ENCODE measurements at regions not wholly inside any gene's neighbourhood (a gene's known extent, or its start where the extent isn't known, plus 50 kb on each side); places are given as distances from the start of the nearest gene placed in this dataset.

DNA sequence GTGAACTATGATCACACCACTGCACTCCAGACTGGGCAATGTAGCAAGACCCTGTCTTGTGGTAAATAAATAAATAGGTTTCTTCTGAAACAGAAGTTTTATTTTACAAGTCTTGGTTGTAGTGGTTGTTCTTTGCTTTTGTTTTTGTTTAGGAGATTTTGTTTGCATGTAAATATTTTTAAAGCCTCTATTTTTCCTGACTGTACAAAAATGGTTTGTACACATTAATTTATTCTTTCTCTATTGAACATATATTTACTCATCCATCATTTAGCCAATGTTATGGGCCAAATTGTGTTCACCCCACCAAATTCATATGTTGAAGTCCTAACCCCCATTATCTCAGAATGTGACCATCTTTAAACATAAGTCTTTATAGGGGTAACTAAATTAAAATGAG is 580.1 kb downstream of the EPHA4 start:
- TF ChIP-seq, protein P1, sequence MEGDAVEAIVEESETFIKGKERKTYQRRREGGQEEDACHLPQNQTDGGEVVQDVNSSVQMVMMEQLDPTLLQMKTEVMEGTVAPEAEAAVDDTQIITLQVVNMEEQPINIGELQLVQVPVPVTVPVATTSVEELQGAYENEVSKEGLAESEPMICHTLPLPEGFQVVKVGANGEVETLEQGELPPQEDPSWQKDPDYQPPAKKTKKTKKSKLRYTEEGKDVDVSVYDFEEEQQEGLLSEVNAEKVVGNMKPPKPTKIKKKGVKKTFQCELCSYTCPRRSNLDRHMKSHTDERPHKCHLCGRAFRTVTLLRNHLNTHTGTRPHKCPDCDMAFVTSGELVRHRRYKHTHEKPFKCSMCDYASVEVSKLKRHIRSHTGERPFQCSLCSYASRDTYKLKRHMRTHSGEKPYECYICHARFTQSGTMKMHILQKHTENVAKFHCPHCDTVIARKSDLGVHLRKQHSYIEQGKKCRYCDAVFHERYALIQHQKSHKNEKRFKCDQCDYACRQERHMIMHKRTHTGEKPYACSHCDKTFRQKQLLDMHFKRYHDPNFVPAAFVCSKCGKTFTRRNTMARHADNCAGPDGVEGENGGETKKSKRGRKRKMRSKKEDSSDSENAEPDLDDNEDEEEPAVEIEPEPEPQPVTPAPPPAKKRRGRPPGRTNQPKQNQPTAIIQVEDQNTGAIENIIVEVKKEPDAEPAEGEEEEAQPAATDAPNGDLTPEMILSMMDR (conservative IDR thresholded peaks at IDR 0.05): no peak
- no peak overlapping the region for H3K27ac ChIP-seq

DNA sequence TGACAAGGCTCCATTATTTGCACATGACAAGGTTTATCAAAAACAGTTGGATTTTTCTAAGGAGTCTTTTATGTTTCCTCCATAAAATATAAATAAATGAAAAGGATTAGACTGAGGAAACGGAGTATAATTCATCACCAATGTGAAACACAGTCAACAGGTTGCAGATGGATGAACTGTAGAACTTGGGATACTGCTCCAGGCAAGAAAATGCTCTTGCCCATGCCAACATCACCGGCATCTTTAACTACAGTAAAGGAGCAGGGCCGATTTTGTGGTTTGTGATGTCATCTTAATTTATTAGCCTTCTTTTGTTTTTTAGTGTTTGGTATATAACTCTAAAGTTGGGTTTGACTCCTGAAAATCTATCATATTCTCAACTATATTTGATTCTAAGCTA is 577.3 kb downstream of the EPHA4 start:
- no peak overlapping the region for H3K27ac ChIP-seq
- TF ChIP-seq, protein P1 (conservative IDR thresholded peaks at IDR 0.05): no peak

DNA sequence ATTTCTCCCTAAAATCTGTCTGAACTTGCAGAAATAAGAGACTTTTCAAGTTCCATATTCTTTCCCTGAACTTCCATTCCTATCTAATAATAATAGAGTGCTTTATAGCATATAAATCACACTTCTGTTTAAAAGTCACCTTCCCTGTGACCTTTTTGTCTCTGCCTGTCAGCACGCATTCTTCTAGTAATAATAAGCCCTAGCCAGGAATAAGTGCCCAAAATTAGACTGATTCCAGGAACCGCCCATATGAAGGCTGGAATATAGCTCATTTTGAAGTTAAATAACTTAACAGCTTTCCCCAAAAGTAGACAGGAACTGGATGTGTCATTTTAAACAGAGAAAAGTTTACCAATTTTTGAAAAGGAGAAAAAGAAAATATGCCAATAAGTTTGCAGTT is 576.5 kb downstream of the EPHA4 start:
- TF ChIP-seq, protein P1 (conservative IDR thresholded peaks at IDR 0.05): no peak
- no peak overlapping the region for H3K27ac ChIP-seq

DNA sequence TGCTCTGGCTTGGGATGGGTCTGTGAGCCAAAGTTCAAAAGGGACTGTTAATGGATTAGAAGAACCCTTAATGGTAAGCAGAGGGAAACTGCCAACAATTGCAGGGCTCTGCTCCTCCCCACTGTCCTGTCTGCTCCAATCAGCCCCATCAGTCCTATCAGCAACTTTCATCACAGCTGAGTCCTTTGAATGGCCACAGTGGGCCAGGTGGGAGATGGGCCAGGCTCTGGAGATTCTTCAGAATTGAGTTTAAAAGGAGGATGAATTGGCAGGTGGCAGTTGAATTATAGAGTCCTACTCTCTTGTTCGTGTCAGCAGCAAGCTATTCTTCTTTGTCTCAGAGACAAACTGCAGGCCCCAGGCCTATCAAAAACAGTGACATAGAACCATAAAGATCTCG is 573.9 kb downstream of the EPHA4 start:
- no peak overlapping the region for H3K27ac ChIP-seq
- TF ChIP-seq, protein P1 (conservative IDR thresholded peaks at IDR 0.05): no peak

DNA sequence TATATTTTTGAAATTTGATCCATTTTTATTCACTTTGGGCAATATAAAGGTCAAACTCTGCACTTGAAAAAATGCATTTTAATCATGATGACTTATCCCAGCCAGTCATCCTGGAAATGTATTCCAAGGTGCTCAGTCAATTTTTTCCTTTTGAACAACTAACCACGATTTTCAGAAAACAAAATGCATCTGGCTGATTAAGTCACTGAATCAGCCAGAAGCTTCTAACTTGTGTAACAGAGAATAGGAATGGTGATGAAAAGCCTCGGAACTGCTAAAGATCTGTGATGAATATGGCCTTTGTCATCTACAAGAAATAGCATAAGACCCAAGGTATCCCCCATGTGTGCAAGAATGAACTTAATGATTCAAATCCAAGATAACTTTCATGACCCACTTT is 572.7 kb downstream of the EPHA4 start:
- TF ChIP-seq, protein P1 (conservative IDR thresholded peaks at IDR 0.05): no peak
- no peak overlapping the region for H3K27ac ChIP-seq

DNA sequence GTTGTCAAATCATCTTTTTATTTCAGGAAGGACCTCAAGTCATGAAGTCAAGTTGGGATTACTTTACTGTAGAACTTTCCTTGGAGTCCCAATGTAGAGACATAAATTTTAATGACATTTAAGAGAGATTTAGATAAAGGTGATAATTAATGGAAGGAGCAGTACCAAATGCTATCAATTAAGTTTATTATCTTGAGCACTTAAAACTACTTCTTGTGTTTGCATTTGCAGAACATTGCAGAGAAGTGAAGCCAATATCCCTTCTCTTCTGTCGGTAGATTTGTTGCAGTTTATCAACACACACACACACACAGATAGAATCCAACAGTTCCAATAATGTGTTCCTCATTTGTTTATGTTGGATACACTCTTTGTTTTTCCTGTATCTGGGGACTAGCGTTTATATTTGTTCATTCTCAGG is 570.7 kb downstream of the EPHA4 start:
- TF ChIP-seq, protein P1 (conservative IDR thresholded peaks at IDR 0.05): no peak
- H3K27ac ChIP-seq: no peak overlapping the region

DNA sequence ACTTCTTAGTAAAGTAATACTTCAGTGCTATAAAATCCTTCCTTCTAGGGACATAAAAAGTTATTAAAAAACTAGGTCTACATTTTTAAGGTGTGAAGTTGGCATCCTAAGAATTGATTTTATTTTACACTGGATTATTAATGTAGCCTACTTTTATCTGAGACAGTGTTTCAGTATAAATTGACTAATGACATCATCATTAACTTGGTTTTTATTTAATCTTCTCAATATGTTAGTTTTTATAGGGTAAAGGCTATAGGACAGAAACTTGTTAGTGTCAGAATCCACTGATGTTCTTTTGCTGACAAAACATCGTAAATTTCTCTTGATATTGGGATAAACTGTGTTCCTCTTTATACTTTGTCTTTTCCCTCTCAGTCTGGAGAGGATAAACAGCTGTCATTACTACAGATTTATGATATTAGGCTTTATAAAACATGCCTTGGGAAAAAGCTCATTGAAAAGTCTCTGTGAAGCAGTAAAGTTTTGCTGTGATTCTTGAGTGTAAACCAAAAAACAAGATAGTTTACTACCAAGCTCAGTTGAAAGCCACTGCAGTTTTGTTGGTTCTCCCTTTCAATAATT is 569.9 kb downstream of the EPHA4 start:
- TF ChIP-seq, protein P1 (conservative IDR thresholded peaks at IDR 0.05): no peak

More for the DNA sequence above, 569.9 kb downstream of the EPHA4 start:
- no peak overlapping the region for H3K27ac ChIP-seq

Data from VCaP (cell line).